ENCODE measurements at regions not wholly inside any gene's neighbourhood (a gene's known extent, or its start where the extent isn't known, plus 50 kb on each side); places are given as distances from the start of the nearest gene placed in this dataset.

DNA sequence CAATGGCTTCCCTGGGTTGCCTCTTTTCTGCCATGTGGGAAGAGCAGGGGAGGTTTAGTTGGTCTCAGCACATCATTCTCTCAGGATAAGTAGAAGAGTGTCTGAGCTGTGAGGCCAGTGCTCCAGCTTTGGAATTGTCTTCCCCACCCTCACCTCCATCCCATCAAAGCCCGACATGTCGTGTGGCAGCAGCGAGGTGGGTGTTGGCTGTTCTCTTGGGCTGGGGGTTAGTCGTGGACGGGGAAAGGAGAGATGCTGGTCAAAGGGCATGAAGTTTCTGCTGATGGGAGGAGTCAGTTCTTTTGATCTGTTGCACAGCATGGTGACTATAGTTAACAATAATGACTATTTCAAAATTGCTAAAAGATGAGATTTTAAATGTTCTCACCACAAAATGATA, 404.2 kb downstream of the TMEM121 start:
- FAIRE-seq (no peak), DNase-seq (ENCODE audit: low read depth, low spot score) (no peak)
- H3K9me1 ChIP-seq (replicated peaks; ENCODE audit: control insufficient read depth, extremely low read depth, insufficient read depth, low read length) = no peaks in the 10 kb centered on the region
- no peaks in the 10 kb centered on the region for H3K79me2 ChIP-seq (ENCODE audit: control insufficient read depth, insufficient read depth, low read length)
- BruUV-seq (replicated peaks) = no TSS peak
- no peaks in the 10 kb centered on the region for H3K4me1 ChIP-seq (ENCODE audit: control insufficient read depth, extremely low read depth, insufficient read depth, low read length)
- no peak overlapping the region for H2AFZ ChIP-seq (ENCODE audit: low read depth, low read length)
- intact Hi-C loops (cut with micrococcal nuclease) = no loop called here
- no peak overlapping the region for H3K4me3 ChIP-seq (replicated peaks in 1 of 3; ENCODE audit: insufficient read depth in 1 of 3, low read depth in 1 of 3, low read length in 3 of 3)
- no peak for TF ChIP-seq EZH2 (IDR thresholded peaks at IDR 0.05; ENCODE audit: borderline replicate concordance, low read depth, low read length, severe bottlenecking)
- no peaks in the 10 kb centered on the region for H4K20me1 ChIP-seq (replicated peaks; ENCODE audit: control insufficient read depth, extremely low read depth, insufficient read depth, low read length)
- ChIA-PET POLR2A (no interaction called here), CTCF (no interaction called here)
- H3K9ac ChIP-seq (replicated peaks; ENCODE audit: extremely low read depth, insufficient read depth, low read length) = no peak overlapping the region
- no peak overlapping the region for H3K27ac ChIP-seq (ENCODE audit: insufficient read depth, low read depth, low read length)
- dilution Hi-C loops (cut with MboI; ENCODE audit: extremely low pct_ligation_motif_present, low sequenced_read_pairs) = no loop called here
- H3K36me3 ChIP-seq (ENCODE audit: control insufficient read depth in 2 of 2, extremely low read depth in 1 of 2, insufficient read depth in 2 of 2, low read length in 2 of 2) = no peaks in the 10 kb centered on the region
- H3K27me3 ChIP-seq (ENCODE audit: control insufficient read depth in 2 of 2, insufficient read depth in 2 of 2, low read length in 2 of 2) = no peaks in the 10 kb centered on the region
- H3K9me3 ChIP-seq (replicated peaks; ENCODE audit: control insufficient read depth, insufficient read depth, low read length) = peaks cover 8% of the 10 kb centered on the region
- no peak overlapping the region for H3K4me2 ChIP-seq (ENCODE audit: insufficient read depth, low read length)

- TF ChIP-seq JUN (IDR thresholded peaks at IDR 0.05; ENCODE audit: borderline replicate concordance, insufficient read depth, insufficient read length, low read depth) = no peak
- no peak for TF ChIP-seq GATA2 (IDR thresholded peaks at IDR 0.05; ENCODE audit: insufficient read depth, insufficient read length, low read depth, low read length)
- no peak for TF ChIP-seq POLR2AphosphoS5 (IDR thresholded peaks at IDR 0.05; ENCODE audit: insufficient read depth, low read depth, low read length)
- TF ChIP-seq MAX (IDR thresholded peaks at IDR 0.05; ENCODE audit: insufficient read depth, insufficient read length) = no peak
- TF ChIP-seq EZH2 (IDR thresholded peaks at IDR 0.05; ENCODE audit: borderline replicate concordance, low read depth, low read length, severe bottlenecking) = no peak
- TF ChIP-seq MYC (IDR thresholded peaks at IDR 0.05; ENCODE audit: low read depth, low read length) = no peak
- TF ChIP-seq FOS (IDR thresholded peaks at IDR 0.05; ENCODE audit: borderline replicate concordance, insufficient read depth, low read length) = no peak
- no peak for TF ChIP-seq POLR2A (IDR thresholded peaks at IDR 0.05; ENCODE audit: low read depth, low read length)
- no peak for TF ChIP-seq CTCF (IDR thresholded peaks at IDR 0.05; ENCODE audit: extremely low read depth in 1 of 2, insufficient read depth in 1 of 2, low read depth in 1 of 2, low read length in 2 of 2)
- CTCF ChIA-PET = no interaction called here
- POLR2A ChIA-PET = no interaction called here
These were observed 405.6 kb downstream of the TMEM121 start for GRCh38 chr14:105931808-105932483.

More at GRCh38 chr14:105931808-105932483, 405.6 kb downstream of the TMEM121 start:
- Histone ChIP-seq H3K4me2 (ENCODE audit: insufficient read depth, low read length) (no peak overlapping the region), H3K4me1 (ENCODE audit: control insufficient read depth, extremely low read depth, insufficient read depth, low read length) (no peaks in the 10 kb centered on the region), H3K9ac (replicated peaks; ENCODE audit: extremely low read depth, insufficient read depth, low read length) (no peak overlapping the region), H3K9me3 (replicated peaks; ENCODE audit: control insufficient read depth, insufficient read depth, low read length) (peaks cover 6% of the 10 kb centered on the region), H3K4me3 (replicated peaks in 1 of 3; ENCODE audit: insufficient read depth in 1 of 3, low read depth in 1 of 3, low read length in 3 of 3) (no peak overlapping the region), H3K79me2 (ENCODE audit: control insufficient read depth, insufficient read depth, low read length) (no peaks in the 10 kb centered on the region), H3K27ac (ENCODE audit: insufficient read depth, low read depth, low read length) (no peak overlapping the region), H3K27me3 (ENCODE audit: control insufficient read depth in 2 of 2, insufficient read depth in 2 of 2, low read length in 2 of 2) (no peaks in the 10 kb centered on the region), H3K36me3 (ENCODE audit: control insufficient read depth in 2 of 2, extremely low read depth in 1 of 2, insufficient read depth in 2 of 2, low read length in 2 of 2) (no peaks in the 10 kb centered on the region), H4K20me1 (replicated peaks; ENCODE audit: control insufficient read depth, extremely low read depth, insufficient read depth, low read length) (no peaks in the 10 kb centered on the region), H3K9me1 (replicated peaks; ENCODE audit: control insufficient read depth, extremely low read depth, insufficient read depth, low read length) (no peaks in the 10 kb centered on the region), H2AFZ (ENCODE audit: low read depth, low read length) (no peak overlapping the region)
- FAIRE-seq = no peak
- dilution Hi-C loops (cut with MboI; ENCODE audit: extremely low pct_ligation_motif_present, low sequenced_read_pairs) = no loop called here
- no TSS peak for BruUV-seq (replicated peaks)
- no peak for DNase-seq (ENCODE audit: low read depth, low spot score)
- intact Hi-C loops (cut with micrococcal nuclease) = no loop called here

All from endothelial cell of umbilical vein (primary cell).